Smooth muscle cell (in vitro differentiated cells): ENCODE measurements at regions not wholly inside any gene's neighbourhood (a gene's known extent, or its start where the extent isn't known, plus 50 kb on each side); places are given as distances from the start of the nearest gene placed in this dataset.

Experiments used
- DNase-seq: peaks from one replicate; lab custom pipeline; 2025; ENCODE audit not compliant: unreplicated experiment; lab: John Stamatoyannopoulos, UW
- H2AFZ ChIP-seq: fragments of 200-600 bp; sonication (generic); 2 replicates; pipeline ENCODE4 v1.6.0; 2016; ENCODE audit warnings: antibody characterized with exemption, low read depth, mild to moderate bottlenecking
- H3F3A ChIP-seq: fragments of 200-600 bp; sonication (generic); 2 replicates; pipeline ENCODE4 v1.6.0; 2017; ENCODE audit warnings: antibody characterized with exemption, low read depth
- H3K27ac ChIP-seq: fragments of 200-600 bp; sonication (generic); 2 replicates; pipeline ENCODE4 v1.5.1; 2016; ENCODE audit warnings: low read depth, mild to moderate bottlenecking
- H3K27me3 ChIP-seq: fragments of 200-600 bp; sonication (generic); 2 replicates; pipeline ENCODE4 v1.6.1; 2016; ENCODE audit warnings: low read depth, mild to moderate bottlenecking
- H3K36me3 ChIP-seq: fragments of 200-600 bp; sonication (generic); 2 replicates; pipeline ENCODE4 v1.5.1; 2016; ENCODE audit warnings: low read depth
- H3K4me1 ChIP-seq: fragments of 200-600 bp; sonication (generic); 2 replicates; pipeline ENCODE4 v1.5.1; 2016; ENCODE audit warnings: low read depth
- H3K4me2 ChIP-seq: fragments of 200-600 bp; sonication (generic); 2 replicates; pipeline ENCODE4 v1.6.0; 2016; ENCODE audit warnings: mild to moderate bottlenecking
- H3K4me3 ChIP-seq: fragments of 200-600 bp; sonication (generic); 2 replicates; pipeline ENCODE4 v1.5.1; 2016; ENCODE audit warnings: mild to moderate bottlenecking
- H3K79me2 ChIP-seq: fragments of 200-600 bp; sonication (generic); 2 replicates; pipeline ENCODE4 v1.6.0; 2016; ENCODE audit warnings: low read depth, mild to moderate bottlenecking
- H3K9ac ChIP-seq: fragments of 200-600 bp; sonication (generic); 2 replicates; pipeline ENCODE4 v1.6.0; 2016; ENCODE audit warnings: low read depth
- H3K9me3 ChIP-seq: fragments of 200-600 bp; sonication (generic); replicated peaks from 2 replicates; pipeline ENCODE4 v1.5.1; 2016; ENCODE audit warnings: low read depth
- H4K20me1 ChIP-seq: fragments of 200-600 bp; sonication (generic); 2 replicates; pipeline ENCODE4 v1.6.0; 2016; ENCODE audit warnings: low read depth
- WGBS: methylation state at CpG from one replicate; pipeline ENCODE4 v1.1.7; 2016; ENCODE audit warnings: low lambda C conversion rate; 5-methylcytosine and 5-hydroxymethylcytosine counted together
- TF ChIP-seq, protein P1 (sequence below): fragments of 200-600 bp; sonication (generic); IDR thresholded peaks from 2 replicates; pipeline ENCODE4 v1.5.1; 2017; ENCODE audit warnings: borderline replicate concordance, mild to moderate bottlenecking, antibody characterized with exemption; ENCODE audit not compliant: insufficient read depth, poor library complexity, severe bottlenecking

GRCh38 chr2:186309901-186310300 is 176.2 kb upstream of the ZC3H15 start:
- Histone ChIP-seq H3K79me2 (no peaks in the 10 kb centered on the region), H3K36me3 (no peaks in the 10 kb centered on the region), H3K27me3 (no peaks in the 10 kb centered on the region), H4K20me1 (no peaks in the 10 kb centered on the region), H3K27ac (no peak overlapping the region), H3K4me2 (no peak overlapping the region), H2AFZ (no peak overlapping the region), H3K4me1 (peaks cover 17% of the 10 kb centered on the region), H3K9ac (no peak overlapping the region), H3K4me3 (no peak overlapping the region), H3K9me3 (no peaks in the 10 kb centered on the region), H3F3A (no peaks in the 10 kb centered on the region)
- TF ChIP-seq, protein P1, sequence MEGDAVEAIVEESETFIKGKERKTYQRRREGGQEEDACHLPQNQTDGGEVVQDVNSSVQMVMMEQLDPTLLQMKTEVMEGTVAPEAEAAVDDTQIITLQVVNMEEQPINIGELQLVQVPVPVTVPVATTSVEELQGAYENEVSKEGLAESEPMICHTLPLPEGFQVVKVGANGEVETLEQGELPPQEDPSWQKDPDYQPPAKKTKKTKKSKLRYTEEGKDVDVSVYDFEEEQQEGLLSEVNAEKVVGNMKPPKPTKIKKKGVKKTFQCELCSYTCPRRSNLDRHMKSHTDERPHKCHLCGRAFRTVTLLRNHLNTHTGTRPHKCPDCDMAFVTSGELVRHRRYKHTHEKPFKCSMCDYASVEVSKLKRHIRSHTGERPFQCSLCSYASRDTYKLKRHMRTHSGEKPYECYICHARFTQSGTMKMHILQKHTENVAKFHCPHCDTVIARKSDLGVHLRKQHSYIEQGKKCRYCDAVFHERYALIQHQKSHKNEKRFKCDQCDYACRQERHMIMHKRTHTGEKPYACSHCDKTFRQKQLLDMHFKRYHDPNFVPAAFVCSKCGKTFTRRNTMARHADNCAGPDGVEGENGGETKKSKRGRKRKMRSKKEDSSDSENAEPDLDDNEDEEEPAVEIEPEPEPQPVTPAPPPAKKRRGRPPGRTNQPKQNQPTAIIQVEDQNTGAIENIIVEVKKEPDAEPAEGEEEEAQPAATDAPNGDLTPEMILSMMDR, result no peak
- 88% methylated on average over 2 of the region's 2 CpGs for WGBS
- no peak for DNase-seq

DNA sequence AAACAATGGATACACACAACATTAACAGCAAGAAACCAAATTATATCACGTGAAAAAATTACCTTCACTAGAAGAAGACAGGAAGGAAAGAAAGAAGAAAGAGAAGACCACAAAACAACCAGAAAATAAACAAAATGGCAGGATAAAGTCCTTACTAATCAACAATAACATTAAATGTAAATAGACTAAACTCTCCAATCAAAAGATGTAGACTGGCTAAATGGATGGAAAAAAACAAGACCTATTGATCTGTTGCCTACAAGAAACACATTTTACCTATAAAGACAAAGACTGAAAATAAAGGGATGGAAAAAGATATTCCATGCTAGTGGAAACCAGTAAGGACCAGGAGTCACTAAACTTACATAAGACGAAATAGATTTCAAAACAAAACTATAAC is 167.0 kb upstream of the ZC3H15 start:
- Histone ChIP-seq H3F3A (no peaks in the 10 kb centered on the region), H3K4me3 (no peak overlapping the region), H3K27me3 (no peaks in the 10 kb centered on the region), H3K36me3 (no peaks in the 10 kb centered on the region), H3K27ac (no peak overlapping the region), H2AFZ (no peak overlapping the region), H3K79me2 (no peaks in the 10 kb centered on the region), H3K4me1 (no peaks in the 10 kb centered on the region), H3K9ac (no peak overlapping the region), H3K4me2 (no peak overlapping the region), H4K20me1 (no peaks in the 10 kb centered on the region), H3K9me3 (peaks cover 7% of the 10 kb centered on the region)
- no peak for DNase-seq
- TF ChIP-seq, protein P1, result no peak
- 95% methylated on average over 2 of the region's 2 CpGs for WGBS

DNA sequence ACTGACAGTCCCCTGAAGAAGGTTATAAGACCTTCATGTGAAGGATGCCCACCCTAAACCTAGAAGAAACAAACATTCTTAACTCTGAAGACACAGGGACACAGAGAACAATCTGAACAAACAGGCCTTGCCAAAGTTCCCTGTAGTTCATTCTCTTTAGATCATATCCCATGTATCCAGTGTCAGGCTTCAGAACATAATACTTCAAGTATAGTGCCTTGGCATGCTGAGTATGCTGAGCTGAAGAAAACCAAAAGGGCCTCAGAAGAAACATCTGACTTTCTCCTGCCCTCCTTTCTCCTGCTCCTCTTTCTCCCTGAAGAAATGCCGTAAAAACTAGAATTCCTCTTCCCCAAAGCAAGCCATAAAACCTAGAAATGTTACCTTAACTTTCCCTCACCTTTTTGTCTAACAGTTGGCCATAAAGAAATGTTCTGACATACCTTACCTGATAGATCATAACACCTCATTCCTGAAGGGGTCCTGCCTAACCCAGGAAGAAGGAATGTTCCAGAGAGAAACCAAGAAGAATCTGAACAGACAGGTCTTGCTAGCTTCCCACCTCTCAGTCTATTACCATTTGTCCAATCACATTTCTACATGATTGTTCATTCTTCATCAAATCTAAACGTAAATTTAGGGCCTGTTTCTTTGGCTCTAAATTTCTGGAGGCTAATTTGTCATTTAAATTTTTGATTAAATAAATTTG is 160.1 kb upstream of the ZC3H15 start:
- no peaks in the 10 kb centered on the region for H3K27me3 ChIP-seq
- no peak overlapping the region for H3K4me2 ChIP-seq
- peak overlapping the region; percentile 48 for H3K9ac ChIP-seq
- no peaks in the 10 kb centered on the region for H3K36me3 ChIP-seq
- 72% methylated on average over 2 of the region's 2 CpGs for WGBS
- no peaks in the 10 kb centered on the region for H3F3A ChIP-seq
- H3K79me2 ChIP-seq, result no peaks in the 10 kb centered on the region
- no peak overlapping the region for H2AFZ ChIP-seq
- H3K4me3 ChIP-seq, result no peak overlapping the region
- no peaks in the 10 kb centered on the region for H4K20me1 ChIP-seq
- no peaks in the 10 kb centered on the region for H3K4me1 ChIP-seq
- no peaks in the 10 kb centered on the region for H3K9me3 ChIP-seq
- peak overlapping the region; percentile 75 for H3K27ac ChIP-seq
- TF ChIP-seq, protein P1, result no peak
- DNase-seq, result no peak
